Esophagus muscularis mucosa (tissue), 4 donors: ENCODE measurements at regions not wholly inside any gene's neighbourhood (a gene's known extent, or its start where the extent isn't known, plus 50 kb on each side); places are given as distances from the start of the nearest gene placed in this dataset.

Experiments
- CTCF ChIP-seq, 3 experiments: fragments of 200-600 bp in 2 of 3; fragments of 450-650 bp in 1 of 3; sonication (generic) in 2 of 3; IDR thresholded peaks; one replicate each; pipeline ENCODE4 v1.5.1; 2017 to 2019; ENCODE audit warnings: antibody characterized with exemption in 3 of 3, mild to moderate bottlenecking in 2 of 3, moderate library complexity in 1 of 3
- EP300 ChIP-seq: sonication (generic); formaldehyde crosslinking; IDR thresholded peaks from one replicate; pipeline ENCODE4 v1.6.1; 2017; ENCODE audit warnings: antibody characterized with exemption
- POLR2A ChIP-seq: fragments of 450-650 bp; IDR thresholded peaks from one replicate; pipeline ENCODE4 v1.6.1; 2017; ENCODE audit warnings: antibody characterized with exemption, moderate library complexity, mild to moderate bottlenecking, low read depth
- POLR2AphosphoS5 ChIP-seq, 2 donors: sonication (generic); formaldehyde crosslinking; IDR thresholded peaks; one replicate each; pipeline ENCODE4 v1.6.1; 2017; ENCODE audit warnings: antibody characterized with exemption in 2 of 2

GRCh38 chr22:49553076-49553475, 274.6 kb downstream of the BRD1 start:
- TF ChIP-seq POLR2A = no peak
- no peak for TF ChIP-seq CTCF (IDR thresholded peaks at IDR 0.05)
- no peak for TF ChIP-seq POLR2AphosphoS5 (IDR thresholded peaks at IDR 0.05)
- no peak for TF ChIP-seq EP300
